Liver (tissue), 7 donors: ENCODE measurements at regions not wholly inside any gene's neighbourhood (a gene's known extent, or its start where the extent isn't known, plus 50 kb on each side); places are given as distances from the start of the nearest gene placed in this dataset.
"Not testable (repeated sequence)": the region's sequence is repeated elsewhere in the genome, so short reads cannot be mapped to it uniquely, and the experiment has no call there.

Source experiments
- DNase-seq: peaks from one replicate; pipeline ENCODE4 v3.0.0-alpha.2; 2017; ENCODE audit warnings: low spot score
- H3K27ac ChIP-seq, 2 donors: one replicate each; pipeline ENCODE4 v1.7.0; 2013; ENCODE audit warnings: inconsistent platforms in 2 of 2, low read length in 2 of 2, control low read depth in 1 of 2, low read depth in 1 of 2, mild to moderate bottlenecking in 1 of 2
- H3K27me3 ChIP-seq, 4 donors: one replicate each; pipeline versions ENCODE4 v1.6.1 to v1.7.0; 2013; ENCODE audit warnings: low read length in 3 of 4, inconsistent platforms in 1 of 4, mild to moderate bottlenecking in 1 of 4, moderate library complexity in 1 of 4; ENCODE audit not compliant: control insufficient read depth in 4 of 4, insufficient read depth in 4 of 4
- H3K36me3 ChIP-seq, 4 donors: one replicate each; pipeline versions ENCODE4 v1.6.1 to v1.7.0; 2013; ENCODE audit warnings: low read length in 3 of 4, mild to moderate bottlenecking in 3 of 4, low read depth in 1 of 4, moderate library complexity in 1 of 4; ENCODE audit not compliant: control insufficient read depth in 4 of 4, insufficient read depth in 3 of 4
- H3K4me1 ChIP-seq, 4 donors: one replicate each; pipeline versions ENCODE4 v1.6.1 to v1.7.0; 2013; ENCODE audit warnings: low read length in 3 of 4, mild to moderate bottlenecking in 3 of 4, moderate library complexity in 1 of 4; ENCODE audit not compliant: control insufficient read depth in 4 of 4, insufficient read depth in 4 of 4
- H3K4me3 ChIP-seq, 3 donors: one replicate each; pipeline versions ENCODE4 v1.6.1 to v1.7.0; 2013; ENCODE audit warnings: low read length in 3 of 3, control low read depth in 1 of 3, low read depth in 1 of 3, mild to moderate bottlenecking in 1 of 3
- H3K9ac ChIP-seq, 2 donors: one replicate each; pipeline ENCODE4 v1.7.0; 2013; ENCODE audit warnings: low read length in 2 of 2, mild to moderate bottlenecking in 2 of 2, moderate library complexity in 2 of 2, control low read depth in 1 of 2, low read depth in 1 of 2
- H3K9me3 ChIP-seq, 4 donors: one replicate each; pipeline versions ENCODE4 v1.6.1 to v1.7.0; 2013; ENCODE audit warnings: low read length in 3 of 4; ENCODE audit not compliant: control insufficient read depth in 4 of 4
- ATF3 ChIP-seq: IDR thresholded peaks from 2 replicates; pipeline ENCODE4 v1.6.1; 2016; ENCODE audit warnings: antibody characterized with exemption
- EGR1 ChIP-seq, 2 donors: IDR thresholded peaks; 2 replicates each; pipeline ENCODE4 v1.6.1; 2016 to 2018; ENCODE audit warnings: antibody characterized with exemption in 2 of 2, low read depth in 2 of 2
- FOXA1 ChIP-seq: IDR thresholded peaks from 2 replicates; pipeline ENCODE4 v1.6.1; 2016; ENCODE audit warnings: antibody characterized with exemption
- GABPA ChIP-seq, 2 donors: IDR thresholded peaks in 1 of 2; conservative IDR thresholded peaks in 1 of 2; 2 replicates each; pipeline ENCODE4 v1.6.1; 2016; ENCODE audit warnings: antibody characterized with exemption in 2 of 2, mild to moderate bottlenecking in 1 of 2, moderate library complexity in 1 of 2
- HNF4A ChIP-seq, 2 donors: conservative IDR thresholded peaks; 2 replicates each; pipeline ENCODE4 v1.6.1; 2016; ENCODE audit warnings: antibody characterized with exemption in 2 of 2, mild to moderate bottlenecking in 2 of 2
- JUND ChIP-seq, 2 donors: IDR thresholded peaks; 2 replicates each; pipeline ENCODE4 v1.6.1; 2016; ENCODE audit warnings: antibody characterized with exemption in 2 of 2
- NR2F2 ChIP-seq: IDR thresholded peaks from 2 replicates; pipeline ENCODE4 v1.6.1; 2016; ENCODE audit warnings: antibody characterized with exemption
- RXRA ChIP-seq, 2 donors: IDR thresholded peaks; 2 replicates each; pipeline ENCODE4 v1.6.1; 2017 to 2018; ENCODE audit warnings: antibody characterized with exemption in 2 of 2, mild to moderate bottlenecking in 1 of 2
- SP1 ChIP-seq: IDR thresholded peaks from 2 replicates; pipeline ENCODE4 v1.6.1; 2018; ENCODE audit warnings: antibody characterized with exemption, mild to moderate bottlenecking
- ZBTB33 ChIP-seq: IDR thresholded peaks from 2 replicates; pipeline ENCODE4 v1.6.1; 2016; ENCODE audit warnings: antibody characterized with exemption
- WGBS: extraction: QIAGEN DNeasy Blood & Tissue Kit; methylation state at CpG from one replicate; pipeline ENCODE4 v1.1.7; 2013; 5-methylcytosine and 5-hydroxymethylcytosine counted together
- donor health status: healthy.
- donor health status: healthy.
- donor health status: healthy.
- donor health status: healthy.

- Histone ChIP-seq H3K9me3 (no peaks in the 10 kb centered on the region), H3K9ac (no peak overlapping the region), H3K4me1 (no peaks in the 10 kb centered on the region), H3K27ac (no peak overlapping the region), H3K27me3 (no peaks in the 10 kb centered on the region), H3K4me3 (no peak overlapping the region), H3K36me3 (no peaks in the 10 kb centered on the region)
- TF ChIP-seq ZBTB33 (no peak), ATF3 (no peak), FOXA1 (no peak)
- WGBS: 63% methylated on average over 2 of the region's 2 CpGs
- no peak for DNase-seq
These were observed 562.7 kb upstream of the SLC39A10 start for GRCh38 chr2:195094330-195094729.

- no peak overlapping the region for H3K27ac ChIP-seq
- TF ChIP-seq JUND (IDR thresholded peaks at IDR 0.05) (no peak), HNF4A (conservative IDR thresholded peaks at IDR 0.05) (no peak), SP1 (no peak), GABPA (IDR thresholded peaks at IDR 0.05 in 1 of 2, conservative IDR thresholded peaks at IDR 0.05 in 1 of 2) (no peak), EGR1 (IDR thresholded peaks at IDR 0.05; ENCODE audit: low read depth in 2 of 2) (no peak)
- no peaks in the 10 kb centered on the region for H3K36me3 ChIP-seq
- H3K4me1 ChIP-seq: no peaks in the 10 kb centered on the region
- H3K27me3 ChIP-seq: no peaks in the 10 kb centered on the region
- no peak for DNase-seq
- no peak overlapping the region for H3K9ac ChIP-seq
- H3K4me3 ChIP-seq: no peak overlapping the region
- no peaks in the 10 kb centered on the region for H3K9me3 ChIP-seq
These were observed 564.7 kb upstream of the SLC39A10 start for GRCh38 chr2:195092341-195092740.

GRCh38 chr2:195072806-195073205 lies 584.2 kb upstream of the SLC39A10 start:
- not testable (repeated sequence) for H3K4me1 ChIP-seq, H3K4me3 ChIP-seq, DNase-seq, H3K27ac ChIP-seq, H3K36me3 ChIP-seq, H3K27me3 ChIP-seq, H3K9ac ChIP-seq, H3K9me3 ChIP-seq
- WGBS: 54% methylated on average over 8 of the region's 13 CpGs

- H3K27ac ChIP-seq: no peak overlapping the region
- no peak for TF ChIP-seq RXRA (IDR thresholded peaks at IDR 0.05)
- TF ChIP-seq NR2F2: no peak
- no peaks in the 10 kb centered on the region for H3K9me3 ChIP-seq
- no peaks in the 10 kb centered on the region for H3K4me1 ChIP-seq
- H3K36me3 ChIP-seq: no peaks in the 10 kb centered on the region
- no peak overlapping the region for H3K9ac ChIP-seq
- DNase-seq: no peak
- H3K4me3 ChIP-seq: no peak overlapping the region
- H3K27me3 ChIP-seq: no peaks in the 10 kb centered on the region
- 54% methylated on average over 2 of the region's 2 CpGs for WGBS
These were observed 600.0 kb upstream of the SLC39A10 start for GRCh38 chr2:195057001-195057400.
